HepG2 (cell line): ENCODE measurements at regions not wholly inside any gene's neighbourhood (a gene's known extent, or its start where the extent isn't known, plus 50 kb on each side); places are given as distances from the start of the nearest gene placed in this dataset.

ENCODE experiments used
- CEBPG ChIP-seq: IDR thresholded peaks from 2 replicates; pipeline ENCODE4 v1.6.1; 2016
- CREB3 ChIP-seq: sonication (generic); formaldehyde crosslinking; IDR thresholded peaks from 2 replicates; pipeline ENCODE4 v1.5.0; 2020; ENCODE audit warnings: missing genetic modification reagents
- FOXJ3 ChIP-seq: sonication (generic); formaldehyde crosslinking; IDR thresholded peaks from 2 replicates; pipeline ENCODE4 v1.4.0; 2020; ENCODE audit warnings: missing genetic modification reagents, mild to moderate bottlenecking, borderline replicate concordance
- GABPA ChIP-seq, 2 experiments: IDR thresholded peaks; 2 replicates each; pipeline ENCODE4 v1.6.1; 2011 to 2016; ENCODE audit warnings: low read depth in 2 of 2, low read length in 1 of 2, missing biosample characterization in 1 of 2, missing genetic modification characterization in 1 of 2
- KLF6 ChIP-seq: IDR thresholded peaks from 2 replicates; pipeline ENCODE4 v1.8.0; 2016; ENCODE audit warnings: missing biosample characterization, missing genetic modification reagents
- POLR2A ChIP-seq, 2 experiments: IDR thresholded peaks; 2 replicates each; pipeline ENCODE4 v1.6.1; 2011; ENCODE audit warnings: low read depth in 2 of 2, low read length in 2 of 2, mild to moderate bottlenecking in 1 of 2, moderate library complexity in 1 of 2; ENCODE audit not compliant: insufficient read depth in 1 of 2
- SOX6 ChIP-seq, 2 experiments: fragments of 450-650 bp in 1 of 2; sonication (generic) in 1 of 2; formaldehyde crosslinking in 1 of 2; IDR thresholded peaks; 2 replicates each; pipeline versions ENCODE4 v1.4.0 to v1.6.1; 2017 to 2020; ENCODE audit warnings: antibody characterized with exemption in 1 of 2, mild to moderate bottlenecking in 1 of 2, missing genetic modification reagents in 1 of 2
- TAF1 ChIP-seq: sonication (generic); formaldehyde crosslinking; IDR thresholded peaks from 2 replicates; pipeline ENCODE4 v1.4.0; 2020; ENCODE audit warnings: missing genetic modification reagents
- ZNF660 ChIP-seq: sonication (generic); formaldehyde crosslinking; IDR thresholded peaks from 2 replicates; pipeline ENCODE4 v1.5.1; 2020; ENCODE audit warnings: mild to moderate bottlenecking, low read depth, missing genetic modification reagents, borderline replicate concordance
- TF ChIP-seq, protein P1 (sequence below): sonication (generic); formaldehyde crosslinking; IDR thresholded peaks from 2 replicates; pipeline ENCODE4 v1.5.0; 2020; ENCODE audit warnings: mild to moderate bottlenecking, missing genetic modification reagents, moderate library complexity

- no peak for TF ChIP-seq ZNF660 (CRISPR knock-in tag)
- no peak for TF ChIP-seq FOXJ3 (CRISPR knock-in tag)
- TF ChIP-seq SOX6 (IDR thresholded peaks at IDR 0.05), result no peak
- TF ChIP-seq SOX6 (CRISPR knock-in tag; IDR thresholded peaks at IDR 0.05), result no peak
- TF ChIP-seq TAF1 (CRISPR knock-in tag), result no peak
- no peak for TF ChIP-seq GABPA (IDR thresholded peaks at IDR 0.05; ENCODE audit: low read depth, low read length)
- no peak for TF ChIP-seq GABPA (CRISPR knock-in tag; IDR thresholded peaks at IDR 0.05; ENCODE audit: low read depth)
- no peak for TF ChIP-seq CREB3
- TF ChIP-seq KLF6 (CRISPR knock-in tag), result no peak
- TF ChIP-seq POLR2A (IDR thresholded peaks at IDR 0.05; ENCODE audit: insufficient read depth in 1 of 2, low read depth in 2 of 2, low read length in 2 of 2), result no peak
- TF ChIP-seq, protein P1, sequence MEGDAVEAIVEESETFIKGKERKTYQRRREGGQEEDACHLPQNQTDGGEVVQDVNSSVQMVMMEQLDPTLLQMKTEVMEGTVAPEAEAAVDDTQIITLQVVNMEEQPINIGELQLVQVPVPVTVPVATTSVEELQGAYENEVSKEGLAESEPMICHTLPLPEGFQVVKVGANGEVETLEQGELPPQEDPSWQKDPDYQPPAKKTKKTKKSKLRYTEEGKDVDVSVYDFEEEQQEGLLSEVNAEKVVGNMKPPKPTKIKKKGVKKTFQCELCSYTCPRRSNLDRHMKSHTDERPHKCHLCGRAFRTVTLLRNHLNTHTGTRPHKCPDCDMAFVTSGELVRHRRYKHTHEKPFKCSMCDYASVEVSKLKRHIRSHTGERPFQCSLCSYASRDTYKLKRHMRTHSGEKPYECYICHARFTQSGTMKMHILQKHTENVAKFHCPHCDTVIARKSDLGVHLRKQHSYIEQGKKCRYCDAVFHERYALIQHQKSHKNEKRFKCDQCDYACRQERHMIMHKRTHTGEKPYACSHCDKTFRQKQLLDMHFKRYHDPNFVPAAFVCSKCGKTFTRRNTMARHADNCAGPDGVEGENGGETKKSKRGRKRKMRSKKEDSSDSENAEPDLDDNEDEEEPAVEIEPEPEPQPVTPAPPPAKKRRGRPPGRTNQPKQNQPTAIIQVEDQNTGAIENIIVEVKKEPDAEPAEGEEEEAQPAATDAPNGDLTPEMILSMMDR (CRISPR knock-in tag), result no peak
- no peak for TF ChIP-seq CEBPG (CRISPR knock-in tag)
Measured at GRCh38 chr3:4174791-4175190, 128.4 kb upstream of the SETMAR start.
